ENCODE measurements at regions not wholly inside any gene's neighbourhood (a gene's known extent, or its start where the extent isn't known, plus 50 kb on each side); places are given as distances from the start of the nearest gene placed in this dataset.

DNA sequence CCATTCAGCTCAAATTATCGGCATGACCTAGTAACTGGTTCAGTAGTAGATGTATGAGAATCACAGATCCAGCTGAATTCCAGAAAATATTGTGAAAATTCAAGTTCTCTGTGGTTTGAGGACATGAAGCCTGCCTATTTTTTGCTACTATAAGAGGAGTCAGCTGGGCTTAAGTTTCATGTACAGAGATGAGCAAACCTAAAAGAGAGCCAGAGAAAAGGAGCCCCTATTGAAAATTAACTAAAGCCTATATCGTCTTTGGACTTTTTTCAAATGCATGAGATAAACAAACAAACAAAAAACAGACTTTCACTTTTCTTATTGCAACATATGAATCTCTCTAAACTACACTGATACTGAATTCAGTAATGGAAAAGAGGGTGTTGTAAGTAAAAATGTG lies 106.8 kb upstream of the SPRY2 start:
- H3K36me3 ChIP-seq (ENCODE audit: insufficient read depth, low read length): no peaks in the 10 kb centered on the region
- H3K9me3 ChIP-seq (ENCODE audit: low read length): no peaks in the 10 kb centered on the region
- no peaks in the 10 kb centered on the region for H3K27me3 ChIP-seq (ENCODE audit: control insufficient read depth in 1 of 2, insufficient read depth in 2 of 2, low read length in 2 of 2)
- no peak overlapping the region for H3K27ac ChIP-seq (ENCODE audit: low read depth, low read length)
- no peak overlapping the region for H3K4me3 ChIP-seq (ENCODE audit: low read depth in 1 of 2, low read length in 2 of 2)
- H3K4me1 ChIP-seq (ENCODE audit: insufficient read depth, low read length): no peaks in the 10 kb centered on the region
- H3K9ac ChIP-seq (ENCODE audit: low read length): no peak overlapping the region

DNA sequence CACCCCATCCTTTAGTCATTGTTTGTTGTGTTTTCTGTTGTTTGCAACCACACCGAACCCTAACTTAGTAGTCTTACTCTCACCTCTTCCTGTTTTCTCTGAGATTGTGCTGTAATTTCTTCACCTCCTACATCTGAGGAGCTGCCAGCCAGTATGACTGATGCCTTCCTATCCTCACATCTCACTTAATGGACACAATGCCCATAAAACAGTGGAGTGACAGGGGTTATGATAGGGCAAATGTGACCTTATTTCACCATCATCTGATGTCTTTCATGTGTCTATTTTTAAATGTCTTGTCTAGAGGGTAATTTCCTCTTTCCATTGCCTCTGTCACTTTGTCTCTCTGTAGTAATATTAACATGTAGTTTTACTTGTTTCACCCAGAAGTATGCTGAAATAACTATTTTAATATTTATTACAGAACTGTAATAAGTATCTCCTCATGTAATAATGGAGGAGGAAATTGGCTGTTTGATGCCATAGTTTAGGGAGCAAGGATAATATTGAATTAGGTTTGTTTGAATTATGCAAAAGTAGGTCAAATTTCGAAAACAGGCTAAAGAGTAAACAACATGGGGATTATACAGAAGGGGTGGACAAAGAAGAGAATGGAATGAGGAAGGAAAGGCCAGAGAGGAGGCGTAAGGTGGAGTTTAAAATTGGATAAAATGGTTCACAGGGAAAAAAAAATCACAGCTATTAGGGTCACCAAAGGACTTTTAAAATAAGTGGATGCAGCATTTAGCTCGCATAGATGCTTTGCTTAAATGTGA lies 103.5 kb upstream of the SPRY2 start:
- H3K27me3 ChIP-seq (ENCODE audit: control insufficient read depth in 1 of 2, insufficient read depth in 2 of 2, low read length in 2 of 2): no peaks in the 10 kb centered on the region
- no peaks in the 10 kb centered on the region for H3K36me3 ChIP-seq (ENCODE audit: insufficient read depth, low read length)
- H3K4me3 ChIP-seq (ENCODE audit: low read depth in 1 of 2, low read length in 2 of 2): no peak overlapping the region
- no peaks in the 10 kb centered on the region for H3K9me3 ChIP-seq (ENCODE audit: low read length)
- H3K27ac ChIP-seq (ENCODE audit: low read depth, low read length): no peak overlapping the region
- H3K9ac ChIP-seq (ENCODE audit: low read length): no peak overlapping the region
- H3K4me1 ChIP-seq (ENCODE audit: insufficient read depth, low read length): no peaks in the 10 kb centered on the region

DNA sequence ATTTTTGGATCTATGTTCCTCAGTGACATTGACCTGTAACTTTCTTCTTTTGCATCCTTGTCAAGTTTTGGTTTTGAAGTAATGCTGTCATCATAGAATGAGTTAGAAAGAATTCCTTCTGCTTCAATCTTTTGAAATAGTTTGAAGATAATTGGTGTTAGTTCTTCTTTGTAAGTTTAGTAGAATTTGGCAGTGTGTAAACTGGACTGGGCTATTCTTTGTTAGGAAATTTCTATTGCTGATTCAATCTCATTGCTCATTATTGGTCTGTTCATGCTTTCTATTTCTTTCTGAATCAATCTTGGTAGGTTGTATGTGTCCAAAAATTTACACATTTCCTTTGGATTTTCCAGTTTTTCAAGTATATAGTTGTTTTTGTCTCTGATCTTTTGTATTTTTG lies 101.7 kb upstream of the SPRY2 start:
- H3K36me3 ChIP-seq (ENCODE audit: insufficient read depth, low read length): no peaks in the 10 kb centered on the region
- H3K9ac ChIP-seq (ENCODE audit: low read length): no peak overlapping the region
- H3K4me3 ChIP-seq (ENCODE audit: low read depth in 1 of 2, low read length in 2 of 2): no peak overlapping the region
- no peaks in the 10 kb centered on the region for H3K27me3 ChIP-seq (ENCODE audit: control insufficient read depth in 1 of 2, insufficient read depth in 2 of 2, low read length in 2 of 2)
- no peak overlapping the region for H3K27ac ChIP-seq (ENCODE audit: low read depth, low read length)
- H3K9me3 ChIP-seq (ENCODE audit: low read length): no peaks in the 10 kb centered on the region
- H3K4me1 ChIP-seq (ENCODE audit: insufficient read depth, low read length): no peaks in the 10 kb centered on the region

DNA sequence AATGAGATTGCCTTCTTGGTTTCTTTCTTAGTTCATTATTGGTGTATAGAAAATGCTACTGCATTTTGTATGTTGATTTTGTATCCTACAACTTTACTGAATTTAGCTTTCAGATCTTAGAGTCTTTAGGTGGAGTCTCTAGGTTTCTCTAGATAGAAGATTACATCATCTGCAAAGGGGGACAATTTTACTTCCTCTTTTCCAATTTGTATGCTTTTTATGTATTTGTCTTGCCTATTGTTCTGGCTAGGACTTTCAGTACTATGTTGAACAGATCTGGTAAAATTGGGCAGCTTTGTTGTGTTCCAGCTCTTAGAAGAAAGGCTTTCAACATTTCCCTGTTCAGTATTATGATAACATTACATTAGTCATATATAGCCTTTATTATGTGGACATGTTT lies 101.0 kb upstream of the SPRY2 start:
- Histone ChIP-seq H3K27me3 (ENCODE audit: control insufficient read depth in 1 of 2, insufficient read depth in 2 of 2, low read length in 2 of 2) (no peaks in the 10 kb centered on the region), H3K4me1 (ENCODE audit: insufficient read depth, low read length) (no peaks in the 10 kb centered on the region), H3K9me3 (ENCODE audit: low read length) (no peaks in the 10 kb centered on the region), H3K36me3 (ENCODE audit: insufficient read depth, low read length) (no peaks in the 10 kb centered on the region), H3K27ac (ENCODE audit: low read depth, low read length) (no peak overlapping the region), H3K4me3 (ENCODE audit: low read depth in 1 of 2, low read length in 2 of 2) (no peak overlapping the region), H3K9ac (ENCODE audit: low read length) (no peak overlapping the region)

DNA sequence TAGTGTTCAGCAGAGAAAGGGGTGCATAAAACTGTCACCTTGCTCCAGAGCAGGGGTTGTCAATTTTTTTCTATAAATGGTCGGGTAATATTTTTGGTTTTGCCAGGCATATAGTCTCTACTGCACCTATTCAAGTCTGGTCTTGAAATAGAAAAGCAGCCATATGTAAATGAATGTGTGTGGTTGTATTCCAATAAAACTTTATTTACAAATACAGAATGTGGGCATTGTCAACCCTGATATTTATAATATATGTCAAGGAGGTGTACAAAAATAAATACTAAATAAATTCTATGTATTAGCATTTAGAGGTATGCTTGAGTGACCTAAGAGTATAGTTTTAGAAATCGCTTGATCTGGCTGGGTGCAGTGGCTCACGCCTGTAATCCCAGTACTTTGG lies 97.6 kb upstream of the SPRY2 start:
- Histone ChIP-seq H3K9me3 (ENCODE audit: low read length) (no peaks in the 10 kb centered on the region), H3K27me3 (ENCODE audit: control insufficient read depth in 1 of 2, insufficient read depth in 2 of 2, low read length in 2 of 2) (no peaks in the 10 kb centered on the region), H3K9ac (ENCODE audit: low read length) (no peak overlapping the region), H3K27ac (ENCODE audit: low read depth, low read length) (no peak overlapping the region), H3K4me3 (ENCODE audit: low read depth in 1 of 2, low read length in 2 of 2) (no peak overlapping the region), H3K4me1 (ENCODE audit: insufficient read depth, low read length) (no peaks in the 10 kb centered on the region), H3K36me3 (ENCODE audit: insufficient read depth, low read length) (no peaks in the 10 kb centered on the region)

DNA sequence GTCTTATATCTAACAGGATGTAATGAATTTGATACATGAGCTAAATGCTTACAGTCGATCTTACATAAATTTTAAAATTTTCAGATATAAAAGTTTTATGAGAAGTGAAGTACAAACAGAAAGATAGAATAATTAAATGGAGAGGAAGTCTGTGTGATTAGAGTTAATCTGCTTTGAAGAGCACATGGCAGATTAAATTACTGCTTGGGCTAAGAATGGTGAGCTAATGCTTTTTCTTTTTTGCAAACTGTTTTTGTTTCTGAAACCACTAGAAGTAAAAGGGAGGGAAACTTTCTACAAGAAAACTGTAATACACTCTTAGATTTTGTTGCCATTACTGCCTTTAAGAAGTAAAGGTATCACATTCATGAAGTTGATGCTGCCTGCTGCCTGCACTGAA lies 96.3 kb upstream of the SPRY2 start:
- Histone ChIP-seq H3K9ac (ENCODE audit: low read length) (no peak overlapping the region), H3K27ac (ENCODE audit: low read depth, low read length) (peak overlapping the region; percentile 29), H3K27me3 (ENCODE audit: control insufficient read depth in 1 of 2, insufficient read depth in 2 of 2, low read length in 2 of 2) (no peaks in the 10 kb centered on the region), H3K36me3 (ENCODE audit: insufficient read depth, low read length) (no peaks in the 10 kb centered on the region), H3K4me3 (ENCODE audit: low read depth in 1 of 2, low read length in 2 of 2) (no peak overlapping the region), H3K9me3 (ENCODE audit: low read length) (no peaks in the 10 kb centered on the region), H3K4me1 (ENCODE audit: insufficient read depth, low read length) (no peaks in the 10 kb centered on the region)

DNA sequence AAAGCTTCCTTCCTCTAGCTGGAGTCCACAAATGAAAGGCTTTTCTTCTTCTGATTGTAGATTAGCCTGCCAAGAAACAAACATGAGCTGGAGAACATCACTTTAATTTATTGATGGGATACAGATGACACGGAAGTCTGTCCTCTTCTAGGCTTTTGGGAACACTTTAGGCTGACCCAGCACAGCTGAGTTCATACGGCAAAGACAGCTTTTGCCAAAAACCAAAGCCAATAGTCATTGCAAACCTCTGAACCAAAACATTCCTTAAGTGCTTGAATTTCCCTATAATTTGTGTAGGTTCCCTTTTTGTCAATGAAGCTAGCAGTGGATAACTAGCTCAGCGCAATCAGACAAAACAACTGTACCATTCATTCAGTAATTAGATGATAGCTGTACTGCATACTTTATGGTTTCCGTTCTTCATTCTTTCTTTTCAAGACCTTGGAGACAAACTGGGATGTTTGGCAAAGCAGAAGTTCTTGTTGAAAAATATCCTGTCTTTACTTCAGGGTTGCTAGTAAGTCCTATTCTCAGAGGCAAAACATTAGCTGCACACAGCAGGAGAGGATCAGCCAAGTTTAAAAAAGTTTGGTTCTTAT lies 95.7 kb upstream of the SPRY2 start:
- Histone ChIP-seq H3K4me3 (ENCODE audit: low read depth in 1 of 2, low read length in 2 of 2) (no peak overlapping the region), H3K36me3 (ENCODE audit: insufficient read depth, low read length) (no peaks in the 10 kb centered on the region), H3K9me3 (ENCODE audit: low read length) (no peaks in the 10 kb centered on the region), H3K27ac (ENCODE audit: low read depth, low read length) (peak overlapping the region; percentile 29), H3K9ac (ENCODE audit: low read length) (no peak overlapping the region), H3K4me1 (ENCODE audit: insufficient read depth, low read length) (no peaks in the 10 kb centered on the region), H3K27me3 (ENCODE audit: control insufficient read depth in 1 of 2, insufficient read depth in 2 of 2, low read length in 2 of 2) (no peaks in the 10 kb centered on the region)

DNA sequence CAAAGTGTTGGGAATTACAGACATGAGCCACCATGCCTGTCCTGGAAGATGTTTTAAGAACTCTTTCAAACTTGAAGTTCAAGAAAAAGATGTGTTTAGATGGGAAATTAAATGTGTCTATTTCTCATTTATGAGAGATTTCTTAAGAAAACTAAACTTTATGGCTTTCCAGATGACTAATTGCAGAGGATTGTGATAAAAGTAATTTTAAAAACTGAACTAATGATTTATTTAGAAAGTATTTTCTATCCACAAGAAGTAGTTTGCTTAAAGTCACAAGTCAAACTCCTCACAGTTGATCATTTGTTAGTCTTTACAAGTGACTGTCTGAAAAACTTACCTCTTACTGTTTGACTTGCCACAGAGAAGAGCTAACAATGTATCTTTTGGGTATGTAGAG lies 89.6 kb upstream of the SPRY2 start:
- no peaks in the 10 kb centered on the region for H3K4me1 ChIP-seq (ENCODE audit: insufficient read depth, low read length)

DNA sequence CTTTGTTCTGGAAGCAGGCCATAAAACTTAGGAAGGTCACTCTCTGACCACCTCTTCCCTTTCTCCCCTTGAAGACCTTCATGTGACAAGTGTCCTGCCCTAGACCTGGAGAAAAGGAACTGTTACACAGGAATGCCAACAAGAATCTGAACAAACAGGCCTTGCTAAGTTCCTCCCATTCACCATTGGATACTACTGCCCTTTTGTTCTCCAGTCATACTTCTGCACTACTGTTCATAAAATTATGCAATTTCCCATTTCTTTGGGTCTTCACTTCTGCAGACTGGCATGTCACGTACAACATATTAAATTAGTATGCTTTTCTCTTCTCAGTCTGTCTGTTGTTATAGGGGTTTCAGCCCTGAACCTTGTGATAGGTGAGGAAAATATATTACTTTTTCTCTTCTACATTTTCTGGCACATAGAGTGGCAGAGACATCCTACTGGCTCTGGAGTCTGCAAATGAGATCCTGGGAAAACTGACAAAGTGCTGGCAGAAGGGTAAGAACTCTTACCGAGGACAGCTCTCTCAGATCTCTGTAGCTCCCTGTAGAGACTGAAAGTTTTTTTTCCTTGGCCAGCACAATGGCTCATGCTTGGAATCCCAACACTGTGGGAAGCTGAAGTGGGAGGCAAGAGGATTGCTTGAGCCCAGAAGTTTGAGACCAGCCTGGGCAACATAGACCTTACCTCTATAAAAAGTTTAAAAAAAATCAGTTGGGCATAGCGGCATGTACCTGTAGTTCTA lies 87.6 kb upstream of the SPRY2 start:
- Histone ChIP-seq H3K9me3 (ENCODE audit: low read length) (no peaks in the 10 kb centered on the region), H3K27me3 (ENCODE audit: control insufficient read depth in 1 of 2, insufficient read depth in 2 of 2, low read length in 2 of 2) (no peaks in the 10 kb centered on the region), H3K4me1 (ENCODE audit: insufficient read depth, low read length) (no peaks in the 10 kb centered on the region), H3K9ac (ENCODE audit: low read length) (no peak overlapping the region), H3K36me3 (ENCODE audit: insufficient read depth, low read length) (no peaks in the 10 kb centered on the region), H3K4me3 (ENCODE audit: low read depth in 1 of 2, low read length in 2 of 2) (no peak overlapping the region), H3K27ac (ENCODE audit: low read depth, low read length) (no peak overlapping the region)

More for the DNA sequence above, 89.6 kb upstream of the SPRY2 start:
- H3K27ac ChIP-seq (ENCODE audit: low read depth, low read length): no peak overlapping the region
- H3K9me3 ChIP-seq (ENCODE audit: low read length): no peaks in the 10 kb centered on the region
- no peak overlapping the region for H3K4me3 ChIP-seq (ENCODE audit: low read depth in 1 of 2, low read length in 2 of 2)
- H3K9ac ChIP-seq (ENCODE audit: low read length): no peak overlapping the region
- H3K27me3 ChIP-seq (ENCODE audit: control insufficient read depth in 1 of 2, insufficient read depth in 2 of 2, low read length in 2 of 2): no peaks in the 10 kb centered on the region
- H3K36me3 ChIP-seq (ENCODE audit: insufficient read depth, low read length): no peaks in the 10 kb centered on the region

DNA sequence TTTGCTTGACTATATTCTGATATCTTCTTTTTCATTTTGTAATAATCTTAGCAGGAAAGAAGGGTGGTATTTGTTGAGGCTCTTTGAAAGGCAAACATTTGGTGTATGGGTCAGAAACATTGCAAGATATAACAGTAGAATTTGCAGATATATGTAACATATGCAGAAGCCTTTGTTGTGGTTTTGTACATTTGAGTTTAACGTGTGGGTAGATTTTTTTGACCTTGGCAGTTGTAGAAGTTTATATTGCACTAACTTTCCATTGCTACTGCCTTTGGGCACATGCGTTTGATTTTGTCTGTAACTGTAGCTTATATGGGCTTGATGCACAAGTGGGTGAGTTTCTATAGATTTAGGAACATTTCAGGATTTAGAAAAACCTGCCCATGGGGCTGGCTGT lies 78.5 kb upstream of the SPRY2 start:
- no peaks in the 10 kb centered on the region for H3K4me1 ChIP-seq (ENCODE audit: insufficient read depth, low read length)
- no peak overlapping the region for H3K4me3 ChIP-seq (ENCODE audit: low read depth in 1 of 2, low read length in 2 of 2)
- no peak overlapping the region for H3K27ac ChIP-seq (ENCODE audit: low read depth, low read length)
- no peaks in the 10 kb centered on the region for H3K36me3 ChIP-seq (ENCODE audit: insufficient read depth, low read length)
- no peaks in the 10 kb centered on the region for H3K27me3 ChIP-seq (ENCODE audit: control insufficient read depth in 1 of 2, insufficient read depth in 2 of 2, low read length in 2 of 2)
- H3K9me3 ChIP-seq (ENCODE audit: low read length): no peaks in the 10 kb centered on the region
- no peak overlapping the region for H3K9ac ChIP-seq (ENCODE audit: low read length)

DNA sequence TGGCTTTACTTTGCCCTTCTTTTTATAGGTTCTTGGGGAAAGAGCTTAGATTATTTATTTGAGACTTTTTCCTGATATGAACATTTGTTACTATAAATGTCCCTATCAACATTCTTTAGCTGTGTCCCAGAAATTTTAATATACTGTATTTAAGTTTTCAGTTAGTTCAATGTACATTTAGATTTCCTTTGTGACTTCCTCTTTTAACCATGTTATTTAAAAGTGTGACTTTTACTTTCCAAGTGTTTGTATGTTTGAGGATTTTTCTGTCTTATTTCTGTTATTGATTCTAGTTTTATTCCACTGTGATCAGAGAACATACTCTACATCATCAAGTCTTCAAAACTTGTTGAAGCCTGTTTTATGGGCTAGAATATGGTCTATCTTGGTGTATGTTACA lies 72.7 kb upstream of the SPRY2 start:
- Histone ChIP-seq H3K9me3 (ENCODE audit: low read length) (no peaks in the 10 kb centered on the region), H3K27me3 (ENCODE audit: control insufficient read depth in 1 of 2, insufficient read depth in 2 of 2, low read length in 2 of 2) (no peaks in the 10 kb centered on the region), H3K27ac (ENCODE audit: low read depth, low read length) (no peak overlapping the region), H3K9ac (ENCODE audit: low read length) (no peak overlapping the region), H3K4me3 (ENCODE audit: low read depth in 1 of 2, low read length in 2 of 2) (no peak overlapping the region), H3K4me1 (ENCODE audit: insufficient read depth, low read length) (no peaks in the 10 kb centered on the region), H3K36me3 (ENCODE audit: insufficient read depth, low read length) (no peaks in the 10 kb centered on the region)

Data from muscle layer of colon (tissue), 2 donors.